HL-60 (cell line): ENCODE measurements at regions not wholly inside any gene's neighbourhood (a gene's known extent, or its start where the extent isn't known, plus 50 kb on each side); places are given as distances from the start of the nearest gene placed in this dataset.

Experiments
- DNase-seq, 2 experiments: peaks; one replicate each; pipeline ENCODE4 v3.0.0-alpha.2; 2010 to 2020; ENCODE audit warnings: low read depth in 1 of 2, low spot score in 1 of 2
- H3K27ac ChIP-seq: fragments of 250-450 bp; sonication (Bioruptor Pico); replicated peaks from 2 replicates; pipeline ENCODE4 v1.5.1; 2020; ENCODE audit warnings: mild to moderate bottlenecking, moderate library complexity
- H3K27me3 ChIP-seq: fragments of 250-450 bp; sonication (Bioruptor Pico); 2 replicates; pipeline ENCODE4 v1.5.1; 2021; ENCODE audit warnings: mild to moderate bottlenecking, moderate library complexity; ENCODE audit not compliant: insufficient read depth, poor library complexity, severe bottlenecking
- H3K4me3 ChIP-seq: replicated peaks from 2 replicates; pipeline ENCODE4 v1.5.1; 2011; ENCODE audit warnings: mild to moderate bottlenecking, control low read depth, low read length; ENCODE audit not compliant: insufficient read depth
- CTCF ChIP-seq: IDR thresholded peaks from one replicate; pipeline ENCODE4 v1.5.1; 2011; ENCODE audit warnings: low read length, control low read depth, inconsistent platforms; ENCODE audit not compliant: insufficient read depth
- GABPA ChIP-seq: IDR thresholded peaks from 2 replicates; pipeline ENCODE4 v1.6.1; 2012; ENCODE audit warnings: low read depth
- POLR2AphosphoS5 ChIP-seq: IDR thresholded peaks from 2 replicates; pipeline ENCODE4 v1.6.1; 2012; ENCODE audit warnings: low read depth
- SPI1 ChIP-seq: IDR thresholded peaks from 2 replicates; pipeline ENCODE4 v1.6.1; 2012; ENCODE audit warnings: low read depth, mild to moderate bottlenecking, borderline replicate concordance
- TF ChIP-seq, protein P1 (sequence below): IDR thresholded peaks from 2 replicates; pipeline ENCODE4 v1.6.1; 2012; ENCODE audit warnings: low read depth; ENCODE audit not compliant: insufficient replicate concordance

DNA sequence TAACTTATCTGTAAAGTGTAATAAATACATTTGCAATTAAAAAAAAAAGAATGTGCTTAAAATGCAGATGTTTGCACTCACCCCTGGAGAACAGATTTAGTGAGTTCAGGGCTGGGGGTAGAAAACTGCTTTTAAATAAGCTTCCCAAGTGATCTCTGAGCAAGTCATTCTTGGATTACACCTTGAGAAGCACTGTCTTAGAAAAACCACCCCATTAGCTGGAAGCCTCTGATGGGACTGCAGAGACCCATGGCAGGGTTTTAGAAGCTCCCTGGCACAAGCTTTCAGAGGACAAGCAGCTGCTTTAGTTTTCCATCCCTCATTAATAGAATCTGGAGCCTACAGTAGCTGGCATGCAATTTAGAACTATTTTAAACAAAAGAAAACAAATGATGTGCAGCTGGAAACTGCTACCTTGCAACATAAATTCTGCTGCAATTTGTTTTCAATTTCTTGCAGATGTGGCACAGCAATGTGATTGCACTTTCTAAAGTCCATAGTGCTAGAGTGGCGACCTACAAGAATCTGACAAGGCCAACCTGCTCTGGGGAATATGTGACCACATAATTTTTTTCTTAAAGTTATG is 141.5 kb downstream of the CDC42EP3 start:
- DNase-seq = no peak
- H3K27ac ChIP-seq = no peak overlapping the region
- TF ChIP-seq SPI1 (no peak), CTCF (no peak), GABPA (no peak), POLR2AphosphoS5 (no peak)
- TF ChIP-seq, protein P1, sequence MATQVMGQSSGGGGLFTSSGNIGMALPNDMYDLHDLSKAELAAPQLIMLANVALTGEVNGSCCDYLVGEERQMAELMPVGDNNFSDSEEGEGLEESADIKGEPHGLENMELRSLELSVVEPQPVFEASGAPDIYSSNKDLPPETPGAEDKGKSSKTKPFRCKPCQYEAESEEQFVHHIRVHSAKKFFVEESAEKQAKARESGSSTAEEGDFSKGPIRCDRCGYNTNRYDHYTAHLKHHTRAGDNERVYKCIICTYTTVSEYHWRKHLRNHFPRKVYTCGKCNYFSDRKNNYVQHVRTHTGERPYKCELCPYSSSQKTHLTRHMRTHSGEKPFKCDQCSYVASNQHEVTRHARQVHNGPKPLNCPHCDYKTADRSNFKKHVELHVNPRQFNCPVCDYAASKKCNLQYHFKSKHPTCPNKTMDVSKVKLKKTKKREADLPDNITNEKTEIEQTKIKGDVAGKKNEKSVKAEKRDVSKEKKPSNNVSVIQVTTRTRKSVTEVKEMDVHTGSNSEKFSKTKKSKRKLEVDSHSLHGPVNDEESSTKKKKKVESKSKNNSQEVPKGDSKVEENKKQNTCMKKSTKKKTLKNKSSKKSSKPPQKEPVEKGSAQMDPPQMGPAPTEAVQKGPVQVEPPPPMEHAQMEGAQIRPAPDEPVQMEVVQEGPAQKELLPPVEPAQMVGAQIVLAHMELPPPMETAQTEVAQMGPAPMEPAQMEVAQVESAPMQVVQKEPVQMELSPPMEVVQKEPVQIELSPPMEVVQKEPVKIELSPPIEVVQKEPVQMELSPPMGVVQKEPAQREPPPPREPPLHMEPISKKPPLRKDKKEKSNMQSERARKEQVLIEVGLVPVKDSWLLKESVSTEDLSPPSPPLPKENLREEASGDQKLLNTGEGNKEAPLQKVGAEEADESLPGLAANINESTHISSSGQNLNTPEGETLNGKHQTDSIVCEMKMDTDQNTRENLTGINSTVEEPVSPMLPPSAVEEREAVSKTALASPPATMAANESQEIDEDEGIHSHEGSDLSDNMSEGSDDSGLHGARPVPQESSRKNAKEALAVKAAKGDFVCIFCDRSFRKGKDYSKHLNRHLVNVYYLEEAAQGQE = no peak
- no peak overlapping the region for H3K4me3 ChIP-seq
- H3K27me3 ChIP-seq = no peaks in the 10 kb centered on the region

- no peak for TF ChIP-seq POLR2AphosphoS5
- no peak for TF ChIP-seq GABPA
- TF ChIP-seq CTCF = no peak
- TF ChIP-seq SPI1 = no peak
- TF ChIP-seq, protein P1 = no peak
- DNase-seq = no peak
- Histone ChIP-seq H3K27ac (no peak overlapping the region), H3K4me3 (no peak overlapping the region), H3K27me3 (no peaks in the 10 kb centered on the region)
Observed at GRCh38 chr2:37532503-37532902, 138.9 kb downstream of the CDC42EP3 start.

GRCh38 chr2:37537316-37537715 is 134.1 kb downstream of the CDC42EP3 start:
- Histone ChIP-seq H3K27me3 (no peaks in the 10 kb centered on the region), H3K27ac (no peak overlapping the region), H3K4me3 (no peak overlapping the region)
- TF ChIP-seq CTCF = no peak
- no peak for TF ChIP-seq SPI1
- TF ChIP-seq, protein P1 = no peak
- TF ChIP-seq POLR2AphosphoS5 = no peak
- no peak for TF ChIP-seq GABPA
- DNase-seq = no peak
